ENCODE measurements at regions not wholly inside any gene's neighbourhood (a gene's known extent, or its start where the extent isn't known, plus 50 kb on each side); places are given as distances from the start of the nearest gene placed in this dataset.
A peak's percentile ranks its signal among the peaks of the same experiment; 100 is the strongest.

DNA sequence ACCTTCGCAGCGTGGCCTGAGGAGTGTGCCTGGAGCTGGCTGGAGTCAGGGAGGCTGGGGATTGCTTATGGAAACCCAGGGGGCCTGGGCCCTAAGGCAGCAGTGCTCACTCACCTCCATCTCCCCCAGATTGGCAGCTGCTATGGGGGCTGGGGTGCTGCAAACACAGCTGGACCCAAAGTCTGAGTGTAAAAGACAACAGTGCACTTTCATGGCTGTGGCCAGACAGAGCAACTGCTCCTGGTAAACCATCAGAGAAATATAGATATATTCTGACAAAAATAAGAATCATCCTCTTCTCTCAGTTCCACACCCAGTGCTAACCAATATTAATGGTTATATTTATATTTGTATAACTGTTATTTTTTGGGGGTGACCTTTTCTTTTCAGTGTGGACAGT, 123.9 kb downstream of the TENT4A start:
- Histone ChIP-seq H3K4me3 (no peak overlapping the region), H3K27ac (no peak overlapping the region), H3K4me2 (no peak overlapping the region), H3K9me3 (ENCODE audit: low read depth) (no peaks in the 10 kb centered on the region), H3K79me2 (no peaks in the 10 kb centered on the region), H3K27me3 (no peaks in the 10 kb centered on the region), H3K36me3 (replicated peaks; ENCODE audit: insufficient read depth, low read depth) (no peaks in the 10 kb centered on the region), H4K20me1 (ENCODE audit: insufficient read depth, poor library complexity, severe bottlenecking) (no peaks in the 10 kb centered on the region), H3K9me2 (replicated peaks; ENCODE audit: insufficient read depth) (no peaks in the 10 kb centered on the region), H3K4me1 (ENCODE audit: insufficient read depth) (no peaks in the 10 kb centered on the region), H2AFZ (no peak overlapping the region)
- TF ChIP-seq EZH2phosphoT487 (IDR thresholded peaks at IDR 0.05; ENCODE audit: low read depth, severe bottlenecking, unreplicated experiment) (no peak), CTCF (IDR thresholded peaks at IDR 0.05; ENCODE audit: poor library complexity) (no peak), EZH2 (IDR thresholded peaks at IDR 0.05; ENCODE audit: borderline replicate concordance) (no peak)
- DNase-seq (ENCODE audit: low spot score): no peak
- 77% methylated on average over 2 of the region's 2 CpGs for WGBS (ENCODE audit: low lambda C conversion rate, missing lambda C conversion rate)

GRCh38 chr5:6837519-6838110, 124.4 kb downstream of the TENT4A start:
- no peaks in the 10 kb centered on the region for H3K9me2 ChIP-seq (replicated peaks; ENCODE audit: insufficient read depth)
- no peaks in the 10 kb centered on the region for H4K20me1 ChIP-seq (ENCODE audit: insufficient read depth, poor library complexity, severe bottlenecking)
- no peak overlapping the region for H3K4me2 ChIP-seq
- no peaks in the 10 kb centered on the region for H3K27me3 ChIP-seq
- no peaks in the 10 kb centered on the region for H3K36me3 ChIP-seq (replicated peaks; ENCODE audit: insufficient read depth, low read depth)
- WGBS (ENCODE audit: low lambda C conversion rate, missing lambda C conversion rate): 64% methylated on average over 9 of the region's 9 CpGs
- DNase-seq (ENCODE audit: low spot score): no peak
- no peak overlapping the region for H3K4me3 ChIP-seq
- H3K27ac ChIP-seq: no peak overlapping the region
- H3K79me2 ChIP-seq: no peaks in the 10 kb centered on the region
- H2AFZ ChIP-seq: no peak overlapping the region
- no peaks in the 10 kb centered on the region for H3K4me1 ChIP-seq (ENCODE audit: insufficient read depth)
- no peaks in the 10 kb centered on the region for H3K9me3 ChIP-seq (ENCODE audit: low read depth)
- TF ChIP-seq EZH2phosphoT487 (IDR thresholded peaks at IDR 0.05; ENCODE audit: low read depth, severe bottlenecking, unreplicated experiment) (no peak), CTCF (IDR thresholded peaks at IDR 0.05; ENCODE audit: poor library complexity) (peak; percentile 30)

DNA sequence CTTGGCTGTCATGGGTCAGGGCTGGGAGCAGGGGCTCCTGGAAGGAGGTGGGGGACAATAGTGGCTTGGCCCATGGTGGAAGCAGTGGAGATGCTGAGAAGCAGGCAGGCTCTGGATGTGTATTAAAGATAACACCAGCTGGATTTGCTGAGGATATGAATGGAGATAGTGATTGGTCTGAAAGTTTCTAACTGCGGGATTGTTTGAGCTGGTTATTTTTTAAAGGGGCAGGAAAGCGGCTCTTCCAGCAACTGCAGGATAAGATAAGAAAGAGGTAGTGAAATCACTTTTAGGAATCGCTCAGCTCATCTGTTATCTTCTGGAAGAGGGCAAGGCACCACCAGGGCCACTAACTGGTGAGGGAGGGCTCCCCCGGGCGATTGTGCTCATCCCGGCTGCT, 125.5 kb downstream of the TENT4A start:
- 40% methylated on average over 6 of the region's 6 CpGs for WGBS (ENCODE audit: low lambda C conversion rate, missing lambda C conversion rate)
- Histone ChIP-seq H3K9me3 (ENCODE audit: low read depth) (no peaks in the 10 kb centered on the region), H3K79me2 (no peaks in the 10 kb centered on the region), H3K4me2 (no peak overlapping the region), H2AFZ (no peak overlapping the region), H3K27me3 (no peaks in the 10 kb centered on the region), H4K20me1 (ENCODE audit: insufficient read depth, poor library complexity, severe bottlenecking) (no peaks in the 10 kb centered on the region), H3K9me2 (replicated peaks; ENCODE audit: insufficient read depth) (no peaks in the 10 kb centered on the region), H3K36me3 (replicated peaks; ENCODE audit: insufficient read depth, low read depth) (no peaks in the 10 kb centered on the region), H3K4me1 (ENCODE audit: insufficient read depth) (no peaks in the 10 kb centered on the region), H3K4me3 (no peak overlapping the region), H3K27ac (no peak overlapping the region)
- DNase-seq (ENCODE audit: low spot score): no peak
- TF ChIP-seq CTCF (IDR thresholded peaks at IDR 0.05; ENCODE audit: poor library complexity) (no peak), EZH2 (IDR thresholded peaks at IDR 0.05; ENCODE audit: borderline replicate concordance) (no peak), EZH2phosphoT487 (IDR thresholded peaks at IDR 0.05; ENCODE audit: low read depth, severe bottlenecking, unreplicated experiment) (no peak)
